H9 (cell line): ENCODE measurements at regions not wholly inside any gene's neighbourhood (a gene's known extent, or its start where the extent isn't known, plus 50 kb on each side); places are given as distances from the start of the nearest gene placed in this dataset.
A peak's percentile ranks its signal among the peaks of the same experiment; 100 is the strongest.

ENCODE experiments used
- DNase-seq: peaks from one replicate; pipeline ENCODE4 v3.0.0-alpha.2; 2017
- H2AFZ ChIP-seq: one replicate; pipeline ENCODE4 v1.6.1; 2013; ENCODE audit warnings: mild to moderate bottlenecking, low read length, control low read depth, moderate library complexity
- H2AK5ac ChIP-seq: 2 replicates; pipeline ENCODE4 v1.6.1; 2013; ENCODE audit warnings: low read length, control low read depth, mixed read lengths; ENCODE audit not compliant: insufficient read length
- H2BK120ac ChIP-seq: one replicate; pipeline ENCODE4 v1.6.1; 2013; ENCODE audit warnings: low read depth, mild to moderate bottlenecking, low read length, control low read depth, inconsistent platforms; ENCODE audit not compliant: poor library complexity, severe bottlenecking
- H2BK12ac ChIP-seq: 2 replicates; pipeline ENCODE4 v1.6.1; 2013; ENCODE audit warnings: low read length, control low read depth, mixed read lengths, low read depth; ENCODE audit not compliant: insufficient read length
- H2BK15ac ChIP-seq: 2 replicates; pipeline ENCODE4 v1.6.1; 2013; ENCODE audit warnings: low read depth, low read length, control low read depth
- H2BK20ac ChIP-seq: one replicate; pipeline ENCODE4 v1.6.1; 2013; ENCODE audit warnings: low read depth, mild to moderate bottlenecking, low read length, control low read depth, inconsistent platforms; ENCODE audit not compliant: poor library complexity, severe bottlenecking
- H2BK5ac ChIP-seq: 2 replicates; pipeline ENCODE4 v1.6.1; 2013; ENCODE audit warnings: low read length, control low read depth, mixed read lengths; ENCODE audit not compliant: insufficient read length
- H3K14ac ChIP-seq: 2 replicates; pipeline ENCODE4 v1.6.1; 2013; ENCODE audit warnings: low read length, control low read depth; ENCODE audit not compliant: insufficient read depth
- H3K18ac ChIP-seq: 2 replicates; pipeline ENCODE4 v1.6.1; 2013; ENCODE audit warnings: low read depth, mild to moderate bottlenecking, mixed read lengths, low read length, control low read depth; ENCODE audit not compliant: insufficient read length
- H3K23ac ChIP-seq: 2 replicates; pipeline ENCODE4 v1.6.1; 2013; ENCODE audit warnings: low read length, control low read depth, mixed read lengths, low read depth; ENCODE audit not compliant: insufficient read length
- H3K23me2 ChIP-seq: 2 replicates; pipeline ENCODE4 v1.6.1; 2013; ENCODE audit warnings: low read depth, mild to moderate bottlenecking, mixed read lengths, low read length, control low read depth; ENCODE audit not compliant: insufficient read length, poor library complexity, severe bottlenecking
- H3K27ac ChIP-seq: 2 replicates; pipeline ENCODE4 v1.5.1; 2013; ENCODE audit warnings: low read length, control low read depth, mixed read lengths, low read depth; ENCODE audit not compliant: insufficient read length
- H3K27me3 ChIP-seq: 2 replicates; pipeline ENCODE4 v1.6.1; 2013; ENCODE audit warnings: low read length, control low read depth, inconsistent platforms; ENCODE audit not compliant: insufficient read depth
- H3K4ac ChIP-seq: 2 replicates; pipeline ENCODE4 v1.6.1; 2013; ENCODE audit warnings: low read depth, mild to moderate bottlenecking, control low read depth, inconsistent platforms, low read length, moderate library complexity
- H3K4me1 ChIP-seq: 2 replicates; pipeline ENCODE4 v1.6.1; 2013; ENCODE audit warnings: low read length, control low read depth, inconsistent platforms; ENCODE audit not compliant: insufficient read depth
- H3K4me2 ChIP-seq: 2 replicates; pipeline ENCODE4 v1.6.1; 2013; ENCODE audit warnings: low read length, control low read depth, mixed read lengths; ENCODE audit not compliant: insufficient read length, insufficient read depth
- H3K56ac ChIP-seq: 2 replicates; pipeline ENCODE4 v1.6.1; 2013; ENCODE audit warnings: low read depth, mild to moderate bottlenecking, mixed read lengths, low read length, control low read depth; ENCODE audit not compliant: insufficient read length
- H3K79me1 ChIP-seq: 2 replicates; pipeline ENCODE4 v1.6.1; 2013; ENCODE audit warnings: low read depth, mild to moderate bottlenecking, moderate library complexity, low read length, control low read depth, inconsistent platforms; ENCODE audit not compliant: insufficient read depth, poor library complexity, severe bottlenecking
- H3K79me2 ChIP-seq: 2 replicates; pipeline ENCODE4 v1.6.1; 2013; ENCODE audit warnings: low read length, control low read depth, inconsistent platforms; ENCODE audit not compliant: insufficient read depth
- H3K9ac ChIP-seq: 2 replicates; pipeline ENCODE4 v1.6.1; 2013; ENCODE audit warnings: low read length, control low read depth, mixed read lengths; ENCODE audit not compliant: insufficient read length; ENCODE audit errors: extremely low read depth
- H3K9me3 ChIP-seq: one replicate; pipeline ENCODE4 v1.6.1; 2013; ENCODE audit warnings: low read depth, low read length, inconsistent platforms; ENCODE audit not compliant: control insufficient read depth
- H3T11ph ChIP-seq: one replicate; pipeline ENCODE4 v1.6.1; 2013; ENCODE audit warnings: mild to moderate bottlenecking, low read length, control low read depth, inconsistent platforms
- H4K20me1 ChIP-seq: one replicate; pipeline ENCODE4 v1.6.1; 2013; ENCODE audit not compliant: control insufficient read depth, insufficient read length, insufficient read depth
- H4K5ac ChIP-seq: 2 replicates; pipeline ENCODE4 v1.6.1; 2013; ENCODE audit warnings: low read depth, mild to moderate bottlenecking, mixed read lengths, low read length, control low read depth; ENCODE audit not compliant: insufficient read length
- H4K8ac ChIP-seq: replicated peaks from 2 replicates; pipeline ENCODE4 v1.6.1; 2013; ENCODE audit warnings: low read length, control low read depth, mixed read lengths, low read depth; ENCODE audit not compliant: insufficient read length
- H4K91ac ChIP-seq: 2 replicates; pipeline ENCODE4 v1.6.1; 2013; ENCODE audit warnings: low read depth, mild to moderate bottlenecking, moderate library complexity, mixed read lengths, low read length, control low read depth; ENCODE audit not compliant: insufficient read length
- H3K27ac Mint-ChIP-seq, 3 experiments: 2 replicates in 2 of 3; 3 replicates in 1 of 3; pipeline ENCODE4 v1.8.0; 2020 to 2021; ENCODE audit warnings: mixed read lengths in 3 of 3, mild to moderate bottlenecking in 1 of 3, moderate library complexity in 1 of 3
- H3K27me3 Mint-ChIP-seq: 2 replicates; pipeline ENCODE4 v1.8.0; 2021; ENCODE audit warnings: low read depth, mild to moderate bottlenecking, moderate library complexity, mixed read lengths
- H3K36me3 Mint-ChIP-seq, 3 experiments: 2 replicates in 2 of 3; 3 replicates in 1 of 3; pipeline ENCODE4 v1.8.0; 2020 to 2021; ENCODE audit warnings: low read depth in 3 of 3, mixed read lengths in 3 of 3; ENCODE audit not compliant: insufficient read depth in 1 of 3
- H3K4me1 Mint-ChIP-seq, 2 experiments: 2 replicates each; pipeline ENCODE4 v1.8.0; 2020; ENCODE audit warnings: mixed read lengths in 2 of 2
- H3K4me3 Mint-ChIP-seq, 2 experiments: 2 replicates in 1 of 2; 3 replicates in 1 of 2; pipeline ENCODE4 v1.8.0; 2020 to 2021; ENCODE audit warnings: mild to moderate bottlenecking in 2 of 2, mixed read lengths in 2 of 2, moderate library complexity in 1 of 2
- H3K9me3 Mint-ChIP-seq, 2 experiments: 2 replicates in 1 of 2; 3 replicates in 1 of 2; pipeline ENCODE4 v1.8.0; 2020; ENCODE audit warnings: mild to moderate bottlenecking in 2 of 2, mixed read lengths in 2 of 2, moderate library complexity in 1 of 2
- WGBS: extraction: QIAGEN DNeasy Blood & Tissue Kit; methylation state at CpG from one replicate; pipeline ENCODE4 v1.1.7; 2013; ENCODE audit warnings: missing lambda C conversion rate, low lambda C conversion rate, mixed read lengths; ENCODE audit not compliant: insufficient read length; ENCODE audit errors: extremely low coverage; 5-methylcytosine and 5-hydroxymethylcytosine counted together
- TF ChIP-seq, protein P1 (sequence below): fragments of 200-600 bp; sonication (generic); conservative IDR thresholded peaks from 3 replicates; pipeline ENCODE4 v1.8.0; 2021; ENCODE audit warnings: antibody characterized with exemption, mild to moderate bottlenecking

DNA sequence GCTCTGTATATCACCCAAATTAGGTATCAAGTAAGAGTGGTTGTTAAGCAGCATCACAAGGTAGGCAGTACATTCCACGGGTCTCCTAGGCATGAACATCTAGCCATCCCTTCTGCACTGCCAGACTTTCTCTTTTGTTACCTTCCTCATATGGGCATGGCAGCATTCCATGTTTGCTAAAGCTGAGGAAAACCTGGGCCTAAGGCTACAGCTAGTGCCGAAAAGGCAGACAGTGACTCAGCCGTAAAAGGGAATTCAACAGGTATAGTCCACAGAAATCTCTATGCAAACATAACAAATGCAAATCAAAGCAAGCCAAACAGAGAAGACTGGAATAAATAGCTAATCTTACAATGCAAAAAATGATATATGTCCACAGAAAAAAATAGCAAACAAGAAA, 645.4 kb downstream of the ZBBX start:
- no peak overlapping the region for H2AK5ac ChIP-seq
- H2BK12ac ChIP-seq: no peak overlapping the region
- H3K4me1 Mint-ChIP-seq: peaks cover 14 to 17% of the 10 kb centered on the region in 2 experiments
- WGBS: no CpG with 5 or more reads among the region's 3 CpGs
- H3K79me1 ChIP-seq: no peaks in the 10 kb centered on the region
- peaks cover 0 to 8% (median 0%) of the 10 kb centered on the region in 3 experiments; a peak in 1 of 7 replicates for H3K36me3 Mint-ChIP-seq
- no peak overlapping the region for H2BK20ac ChIP-seq
- no peak overlapping the region for H2BK15ac ChIP-seq
- no peak overlapping the region for H3K18ac ChIP-seq
- H3K23me2 ChIP-seq: no peaks in the 10 kb centered on the region
- H3K79me2 ChIP-seq: no peaks in the 10 kb centered on the region; the same call in 1 of the 2 replicates
- H3K4me3 Mint-ChIP-seq: no peak overlapping the region
- no peak overlapping the region for H3K4me2 ChIP-seq
- H4K20me1 ChIP-seq: no peaks in the 10 kb centered on the region
- H3K27me3 Mint-ChIP-seq: no peaks in the 10 kb centered on the region
- H3K27ac ChIP-seq: no peak overlapping the region
- no peak overlapping the region for H4K5ac ChIP-seq
- H3K56ac ChIP-seq: no peak overlapping the region
- peaks cover 2% of the 10 kb centered on the region; the same call in 1 of the 2 replicates for H3K4me1 ChIP-seq
- H3K27me3 ChIP-seq: no peaks in the 10 kb centered on the region
- no peak overlapping the region for H3K9ac ChIP-seq
- H2BK5ac ChIP-seq: no peak overlapping the region
- no peak overlapping the region for H4K8ac ChIP-seq
- no peak overlapping the region for H4K91ac ChIP-seq
- H3K27ac Mint-ChIP-seq: peak overlapping the region in 1 of 3 experiments; percentile 4; a peak in 2 of 7 replicates
- no peak for DNase-seq
- TF ChIP-seq, protein P1, sequence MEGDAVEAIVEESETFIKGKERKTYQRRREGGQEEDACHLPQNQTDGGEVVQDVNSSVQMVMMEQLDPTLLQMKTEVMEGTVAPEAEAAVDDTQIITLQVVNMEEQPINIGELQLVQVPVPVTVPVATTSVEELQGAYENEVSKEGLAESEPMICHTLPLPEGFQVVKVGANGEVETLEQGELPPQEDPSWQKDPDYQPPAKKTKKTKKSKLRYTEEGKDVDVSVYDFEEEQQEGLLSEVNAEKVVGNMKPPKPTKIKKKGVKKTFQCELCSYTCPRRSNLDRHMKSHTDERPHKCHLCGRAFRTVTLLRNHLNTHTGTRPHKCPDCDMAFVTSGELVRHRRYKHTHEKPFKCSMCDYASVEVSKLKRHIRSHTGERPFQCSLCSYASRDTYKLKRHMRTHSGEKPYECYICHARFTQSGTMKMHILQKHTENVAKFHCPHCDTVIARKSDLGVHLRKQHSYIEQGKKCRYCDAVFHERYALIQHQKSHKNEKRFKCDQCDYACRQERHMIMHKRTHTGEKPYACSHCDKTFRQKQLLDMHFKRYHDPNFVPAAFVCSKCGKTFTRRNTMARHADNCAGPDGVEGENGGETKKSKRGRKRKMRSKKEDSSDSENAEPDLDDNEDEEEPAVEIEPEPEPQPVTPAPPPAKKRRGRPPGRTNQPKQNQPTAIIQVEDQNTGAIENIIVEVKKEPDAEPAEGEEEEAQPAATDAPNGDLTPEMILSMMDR: no peak
- no peak overlapping the region for H3K14ac ChIP-seq
- no peak overlapping the region for H3K23ac ChIP-seq
- no peak overlapping the region for H3K4ac ChIP-seq
- H2AFZ ChIP-seq: no peak overlapping the region
- peaks cover 0 to 6% of the 10 kb centered on the region in 2 experiments; a peak in 1 of 5 replicates for H3K9me3 Mint-ChIP-seq
- H2BK120ac ChIP-seq: no peak overlapping the region
- no peak overlapping the region for H3T11ph ChIP-seq
- H3K9me3 ChIP-seq: no peaks in the 10 kb centered on the region
